ENCODE measurements at regions not wholly inside any gene's neighbourhood (a gene's known extent, or its start where the extent isn't known, plus 50 kb on each side); places are given as distances from the start of the nearest gene placed in this dataset.

DNA sequence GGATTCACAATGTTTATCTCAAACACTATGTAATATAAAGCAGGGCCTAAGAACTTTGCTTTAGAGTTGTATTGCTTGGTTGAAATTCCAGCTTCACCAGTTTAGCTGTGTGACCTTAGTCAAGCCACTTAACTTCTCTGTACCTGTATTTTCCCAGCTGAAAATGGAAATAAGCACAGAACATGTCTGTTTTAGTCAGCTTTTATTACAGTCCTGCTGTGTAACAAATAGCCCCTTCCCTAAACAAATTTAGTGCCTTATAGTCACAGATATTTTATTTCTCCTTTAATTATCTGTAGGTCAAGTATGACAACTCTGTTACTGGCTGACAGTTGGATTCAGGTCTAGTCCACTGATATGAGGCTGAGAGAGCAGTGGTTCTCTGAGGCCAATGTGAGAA is 56.0 kb upstream of the JAG1 start:
- TF ChIP-seq, protein P1, sequence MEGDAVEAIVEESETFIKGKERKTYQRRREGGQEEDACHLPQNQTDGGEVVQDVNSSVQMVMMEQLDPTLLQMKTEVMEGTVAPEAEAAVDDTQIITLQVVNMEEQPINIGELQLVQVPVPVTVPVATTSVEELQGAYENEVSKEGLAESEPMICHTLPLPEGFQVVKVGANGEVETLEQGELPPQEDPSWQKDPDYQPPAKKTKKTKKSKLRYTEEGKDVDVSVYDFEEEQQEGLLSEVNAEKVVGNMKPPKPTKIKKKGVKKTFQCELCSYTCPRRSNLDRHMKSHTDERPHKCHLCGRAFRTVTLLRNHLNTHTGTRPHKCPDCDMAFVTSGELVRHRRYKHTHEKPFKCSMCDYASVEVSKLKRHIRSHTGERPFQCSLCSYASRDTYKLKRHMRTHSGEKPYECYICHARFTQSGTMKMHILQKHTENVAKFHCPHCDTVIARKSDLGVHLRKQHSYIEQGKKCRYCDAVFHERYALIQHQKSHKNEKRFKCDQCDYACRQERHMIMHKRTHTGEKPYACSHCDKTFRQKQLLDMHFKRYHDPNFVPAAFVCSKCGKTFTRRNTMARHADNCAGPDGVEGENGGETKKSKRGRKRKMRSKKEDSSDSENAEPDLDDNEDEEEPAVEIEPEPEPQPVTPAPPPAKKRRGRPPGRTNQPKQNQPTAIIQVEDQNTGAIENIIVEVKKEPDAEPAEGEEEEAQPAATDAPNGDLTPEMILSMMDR (IDR thresholded peaks at IDR 0.05) = no peak
- TF ChIP-seq POLR2AphosphoS5 (IDR thresholded peaks at IDR 0.05; ENCODE audit: low read depth, low read length) (no peak), SIN3A (IDR thresholded peaks at IDR 0.05; ENCODE audit: borderline replicate concordance, insufficient read depth, low read depth, low read length) (no peak), TCF7L2 (IDR thresholded peaks at IDR 0.05; ENCODE audit: low read depth, low read length) (no peak)
- TF ChIP-seq, protein P2, sequence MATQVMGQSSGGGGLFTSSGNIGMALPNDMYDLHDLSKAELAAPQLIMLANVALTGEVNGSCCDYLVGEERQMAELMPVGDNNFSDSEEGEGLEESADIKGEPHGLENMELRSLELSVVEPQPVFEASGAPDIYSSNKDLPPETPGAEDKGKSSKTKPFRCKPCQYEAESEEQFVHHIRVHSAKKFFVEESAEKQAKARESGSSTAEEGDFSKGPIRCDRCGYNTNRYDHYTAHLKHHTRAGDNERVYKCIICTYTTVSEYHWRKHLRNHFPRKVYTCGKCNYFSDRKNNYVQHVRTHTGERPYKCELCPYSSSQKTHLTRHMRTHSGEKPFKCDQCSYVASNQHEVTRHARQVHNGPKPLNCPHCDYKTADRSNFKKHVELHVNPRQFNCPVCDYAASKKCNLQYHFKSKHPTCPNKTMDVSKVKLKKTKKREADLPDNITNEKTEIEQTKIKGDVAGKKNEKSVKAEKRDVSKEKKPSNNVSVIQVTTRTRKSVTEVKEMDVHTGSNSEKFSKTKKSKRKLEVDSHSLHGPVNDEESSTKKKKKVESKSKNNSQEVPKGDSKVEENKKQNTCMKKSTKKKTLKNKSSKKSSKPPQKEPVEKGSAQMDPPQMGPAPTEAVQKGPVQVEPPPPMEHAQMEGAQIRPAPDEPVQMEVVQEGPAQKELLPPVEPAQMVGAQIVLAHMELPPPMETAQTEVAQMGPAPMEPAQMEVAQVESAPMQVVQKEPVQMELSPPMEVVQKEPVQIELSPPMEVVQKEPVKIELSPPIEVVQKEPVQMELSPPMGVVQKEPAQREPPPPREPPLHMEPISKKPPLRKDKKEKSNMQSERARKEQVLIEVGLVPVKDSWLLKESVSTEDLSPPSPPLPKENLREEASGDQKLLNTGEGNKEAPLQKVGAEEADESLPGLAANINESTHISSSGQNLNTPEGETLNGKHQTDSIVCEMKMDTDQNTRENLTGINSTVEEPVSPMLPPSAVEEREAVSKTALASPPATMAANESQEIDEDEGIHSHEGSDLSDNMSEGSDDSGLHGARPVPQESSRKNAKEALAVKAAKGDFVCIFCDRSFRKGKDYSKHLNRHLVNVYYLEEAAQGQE (IDR thresholded peaks at IDR 0.05; ENCODE audit: insufficient read depth in 1 of 2, low read depth in 2 of 2, low read length in 1 of 2) = no peak

Measured in Panc1 (cell line).